ENCODE measurements at regions not wholly inside any gene's neighbourhood (a gene's known extent, or its start where the extent isn't known, plus 50 kb on each side); places are given as distances from the start of the nearest gene placed in this dataset.
"Not testable (repeated sequence)": the region's sequence is repeated elsewhere in the genome, so short reads cannot be mapped to it uniquely, and the experiment has no call there.

GRCh38 chr16:85222155-85222863 is 110.0 kb upstream of the CIBAR2 start:
- DNase-seq: no peak

GRCh38 chr16:85225257-85225656 is 113.0 kb upstream of the CIBAR2 start:
- no peak for DNase-seq

- DNase-seq: no peak
Measured at GRCh38 chr16:85225721-85226120, 113.4 kb upstream of the CIBAR2 start.

- DNase-seq: no peak
Measured at GRCh38 chr16:85227084-85227945, 115.0 kb upstream of the CIBAR2 start.

GRCh38 chr16:85227946-85228862 is 115.9 kb upstream of the CIBAR2 start:
- no peak for DNase-seq

- DNase-seq: no peak
Measured at GRCh38 chr16:85228970-85229430, 116.7 kb upstream of the CIBAR2 start.

GRCh38 chr16:85229869-85230462 is 117.7 kb upstream of the CIBAR2 start:
- no peak for DNase-seq

- not testable (repeated sequence) for DNase-seq
Measured at GRCh38 chr16:85230764-85231383, 118.6 kb upstream of the CIBAR2 start.

- no peak for DNase-seq
Measured at GRCh38 chr16:85231959-85232358, 119.7 kb upstream of the CIBAR2 start.

- DNase-seq: no peak
Measured at GRCh38 chr16:85232369-85233142, 120.3 kb upstream of the CIBAR2 start.

- no peak for DNase-seq
Measured at GRCh38 chr16:85233516-85233915, 121.2 kb upstream of the CIBAR2 start.

GRCh38 chr16:85234310-85235204 is 122.3 kb upstream of the CIBAR2 start:
- no peak for DNase-seq

- DNase-seq: no peak
Measured at GRCh38 chr16:85235991-85236817, 123.9 kb upstream of the CIBAR2 start.

- DNase-seq: no peak
Measured at GRCh38 chr16:85236818-85237150, 124.5 kb upstream of the CIBAR2 start.

- no peak for DNase-seq
Measured at GRCh38 chr16:85237817-85238216, 125.5 kb upstream of the CIBAR2 start.

GRCh38 chr16:85238233-85238647 is 126.0 kb upstream of the CIBAR2 start:
- DNase-seq: no peak

GRCh38 chr16:85239239-85239638 is 127.0 kb upstream of the CIBAR2 start:
- no peak for DNase-seq

GRCh38 chr16:85239871-85240270 is 127.6 kb upstream of the CIBAR2 start:
- no peak for DNase-seq
